Chondrocyte (in vitro differentiated cells): ENCODE measurements at regions not wholly inside any gene's neighbourhood (a gene's known extent, or its start where the extent isn't known, plus 50 kb on each side); places are given as distances from the start of the nearest gene placed in this dataset.

ENCODE experiments used
- DNase-seq: peaks from one replicate; pipeline ENCODE4 v3.0.0; 2021; ENCODE audit warnings: mixed read lengths, low spot score
- H3K27ac Mint-ChIP-seq: one replicate; pipeline ENCODE4 v1.8.0; 2021; ENCODE audit warnings: mild to moderate bottlenecking, moderate library complexity, mixed read lengths; ENCODE audit not compliant: unreplicated experiment
- H3K27me3 Mint-ChIP-seq: 2 replicates; pipeline ENCODE4 v1.8.0; 2021; ENCODE audit warnings: low read depth, mixed read lengths
- H3K36me3 Mint-ChIP-seq: 2 replicates; pipeline ENCODE4 v1.8.0; 2021; ENCODE audit warnings: low read depth, mixed read lengths
- H3K4me1 Mint-ChIP-seq: 2 replicates; pipeline ENCODE4 v1.8.0; 2021; ENCODE audit warnings: low read depth, mild to moderate bottlenecking, mixed read lengths
- H3K4me3 Mint-ChIP-seq: one replicate; pipeline ENCODE4 v1.8.0; 2021; ENCODE audit warnings: mild to moderate bottlenecking, moderate library complexity, mixed read lengths; ENCODE audit not compliant: unreplicated experiment
- H3K9me3 Mint-ChIP-seq: 2 replicates; pipeline ENCODE4 v1.8.0; 2021; ENCODE audit warnings: low read depth, mixed read lengths
- TF ChIP-seq, protein P1 (sequence below): fragments of 200-600 bp; sonication (generic); IDR thresholded peaks from 2 replicates; pipeline ENCODE4 v1.5.0; 2021; ENCODE audit warnings: antibody characterized with exemption, mild to moderate bottlenecking, moderate library complexity

DNA sequence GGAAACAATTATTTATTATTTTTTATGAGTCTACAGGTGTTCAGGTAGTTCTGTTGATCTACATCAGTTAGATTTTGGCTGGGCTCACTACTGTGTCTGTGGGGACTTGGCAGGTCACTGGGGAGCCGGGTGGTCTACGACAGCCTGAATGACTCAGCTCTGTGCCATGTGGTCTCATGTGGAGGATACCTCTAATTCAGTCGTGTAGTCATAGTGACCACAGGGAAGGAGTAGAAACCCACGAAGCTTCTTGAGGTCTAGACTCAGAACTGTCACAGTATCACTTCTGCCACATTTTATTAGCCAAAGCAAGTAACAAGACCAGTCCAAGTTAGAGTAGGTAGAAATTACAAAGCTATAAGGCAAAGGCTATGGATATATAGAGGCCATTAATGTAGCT is 64.7 kb upstream of the GRAMD2B start:
- TF ChIP-seq, protein P1, sequence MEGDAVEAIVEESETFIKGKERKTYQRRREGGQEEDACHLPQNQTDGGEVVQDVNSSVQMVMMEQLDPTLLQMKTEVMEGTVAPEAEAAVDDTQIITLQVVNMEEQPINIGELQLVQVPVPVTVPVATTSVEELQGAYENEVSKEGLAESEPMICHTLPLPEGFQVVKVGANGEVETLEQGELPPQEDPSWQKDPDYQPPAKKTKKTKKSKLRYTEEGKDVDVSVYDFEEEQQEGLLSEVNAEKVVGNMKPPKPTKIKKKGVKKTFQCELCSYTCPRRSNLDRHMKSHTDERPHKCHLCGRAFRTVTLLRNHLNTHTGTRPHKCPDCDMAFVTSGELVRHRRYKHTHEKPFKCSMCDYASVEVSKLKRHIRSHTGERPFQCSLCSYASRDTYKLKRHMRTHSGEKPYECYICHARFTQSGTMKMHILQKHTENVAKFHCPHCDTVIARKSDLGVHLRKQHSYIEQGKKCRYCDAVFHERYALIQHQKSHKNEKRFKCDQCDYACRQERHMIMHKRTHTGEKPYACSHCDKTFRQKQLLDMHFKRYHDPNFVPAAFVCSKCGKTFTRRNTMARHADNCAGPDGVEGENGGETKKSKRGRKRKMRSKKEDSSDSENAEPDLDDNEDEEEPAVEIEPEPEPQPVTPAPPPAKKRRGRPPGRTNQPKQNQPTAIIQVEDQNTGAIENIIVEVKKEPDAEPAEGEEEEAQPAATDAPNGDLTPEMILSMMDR, result no peak
- Mint-ChIP-seq H3K4me3 (no peak overlapping the region), H3K4me1 (peaks cover 54% of the 10 kb centered on the region), H3K27ac (no peak overlapping the region), H3K36me3 (no peaks in the 10 kb centered on the region), H3K9me3 (no peaks in the 10 kb centered on the region), H3K27me3 (no peaks in the 10 kb centered on the region)
- no peak for DNase-seq

DNA sequence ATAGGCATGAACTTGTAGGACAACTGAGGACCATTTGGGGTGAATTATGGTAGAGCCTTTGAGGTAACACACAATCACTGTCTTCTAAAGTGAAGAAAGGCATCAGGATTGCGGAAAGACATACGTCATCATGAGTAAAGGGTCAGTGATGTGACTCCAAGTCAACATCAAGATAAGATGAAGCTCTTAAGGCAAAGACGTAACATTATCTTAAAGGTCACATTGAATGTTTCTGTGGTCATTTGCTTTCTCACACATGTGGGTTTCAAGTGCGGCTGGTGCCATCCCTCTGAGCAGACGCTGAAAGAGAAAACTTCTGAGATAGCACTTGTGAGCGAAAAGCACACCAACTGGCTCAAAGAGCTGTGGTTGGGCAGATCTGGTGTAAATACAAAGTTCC is 63.3 kb upstream of the GRAMD2B start:
- DNase-seq, result no peak
- no peak overlapping the region for H3K27ac Mint-ChIP-seq
- no peaks in the 10 kb centered on the region for H3K36me3 Mint-ChIP-seq
- no peak overlapping the region for H3K4me3 Mint-ChIP-seq
- no peaks in the 10 kb centered on the region for H3K9me3 Mint-ChIP-seq
- H3K27me3 Mint-ChIP-seq, result no peaks in the 10 kb centered on the region
- H3K4me1 Mint-ChIP-seq, result peaks cover 53% of the 10 kb centered on the region
- TF ChIP-seq, protein P1, result no peak

DNA sequence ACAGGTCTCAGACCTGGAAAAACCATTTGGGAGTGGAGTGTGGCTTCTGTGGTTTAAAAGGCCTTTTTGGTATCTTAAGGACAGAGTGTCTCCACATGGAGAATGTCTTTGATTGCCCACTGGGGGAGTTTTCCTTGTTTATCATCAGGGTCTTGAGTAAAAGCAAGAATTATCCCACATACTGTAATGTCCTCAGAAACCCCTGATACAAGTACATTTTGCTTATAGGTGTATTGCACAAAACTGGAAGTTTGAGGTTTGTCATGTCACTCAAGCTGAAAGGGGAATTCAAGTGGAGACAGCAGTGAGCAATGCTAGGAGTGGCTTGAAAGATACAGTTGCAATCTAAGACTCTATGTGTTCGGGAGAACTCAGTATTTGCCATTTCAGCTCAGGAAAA is 62.7 kb upstream of the GRAMD2B start:
- H3K4me1 Mint-ChIP-seq, result peaks cover 47% of the 10 kb centered on the region
- H3K36me3 Mint-ChIP-seq, result no peaks in the 10 kb centered on the region
- no peak overlapping the region for H3K4me3 Mint-ChIP-seq

DNA sequence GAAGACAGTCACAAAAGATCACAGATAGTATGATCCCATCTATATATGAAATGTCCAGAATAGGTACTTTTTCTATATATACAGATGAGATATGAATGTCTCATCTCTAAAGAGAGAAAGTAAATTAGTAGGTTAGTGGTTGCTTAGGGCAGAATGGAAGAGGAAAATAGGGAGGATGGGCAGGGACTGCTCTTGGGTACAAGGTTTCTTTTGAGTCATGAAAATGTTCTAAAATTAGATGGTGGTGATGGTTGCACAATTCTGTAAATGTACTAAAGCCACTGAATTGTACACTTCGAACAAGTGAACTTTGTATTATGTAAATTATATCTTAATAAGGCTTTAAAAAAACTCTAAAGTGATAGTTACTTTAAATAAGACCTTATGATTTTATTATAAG is 59.6 kb upstream of the GRAMD2B start:
- H3K4me1 Mint-ChIP-seq, result peaks cover 38% of the 10 kb centered on the region

More for the DNA sequence above, 62.7 kb upstream of the GRAMD2B start:
- Mint-ChIP-seq H3K27ac (no peak overlapping the region), H3K9me3 (no peaks in the 10 kb centered on the region), H3K27me3 (no peaks in the 10 kb centered on the region)
- no peak for DNase-seq
- TF ChIP-seq, protein P1, result no peak

DNA sequence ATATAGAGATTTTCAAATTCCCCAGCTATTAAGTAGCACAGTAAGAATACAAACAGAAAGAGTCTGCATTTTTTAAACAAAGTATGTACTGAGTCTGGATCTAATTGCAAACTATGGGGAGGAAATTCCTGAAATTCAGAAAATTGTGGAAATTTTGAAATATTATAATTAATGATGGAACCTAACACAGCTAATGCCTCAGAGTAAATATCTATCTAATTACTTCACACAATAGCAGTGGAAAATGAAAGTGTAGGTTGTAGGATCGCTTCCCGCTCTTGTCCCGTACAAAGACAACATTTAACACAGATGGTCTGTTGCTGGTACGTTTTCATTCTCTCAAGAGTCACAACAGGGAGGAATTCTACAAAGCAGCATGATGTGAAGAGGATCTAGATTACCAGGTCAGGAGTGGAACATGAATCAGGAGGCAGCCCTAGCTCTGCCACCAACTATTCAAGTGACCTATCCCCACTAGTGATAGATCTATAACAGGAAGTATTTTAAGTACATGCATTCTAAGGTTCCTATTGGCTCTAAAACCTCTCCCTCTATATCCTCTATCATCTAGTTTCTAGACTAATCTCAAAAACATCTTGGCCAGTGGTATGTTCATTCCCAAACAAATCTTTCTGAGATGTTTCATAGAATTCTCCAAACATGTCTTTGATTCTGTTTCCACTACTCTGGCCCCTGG is 58.9 kb upstream of the GRAMD2B start:
- no peaks in the 10 kb centered on the region for H3K9me3 Mint-ChIP-seq
- no peak overlapping the region for H3K4me3 Mint-ChIP-seq
- no peaks in the 10 kb centered on the region for H3K36me3 Mint-ChIP-seq
- TF ChIP-seq, protein P1, result no peak
- no peak overlapping the region for H3K27ac Mint-ChIP-seq
- peaks cover 38% of the 10 kb centered on the region for H3K4me1 Mint-ChIP-seq
- H3K27me3 Mint-ChIP-seq, result no peaks in the 10 kb centered on the region
- no peak for DNase-seq

More for the DNA sequence above, 59.6 kb upstream of the GRAMD2B start:
- no peak overlapping the region for H3K27ac Mint-ChIP-seq
- TF ChIP-seq, protein P1, result no peak
- DNase-seq, result no peak
- no peak overlapping the region for H3K4me3 Mint-ChIP-seq
- no peaks in the 10 kb centered on the region for H3K9me3 Mint-ChIP-seq
- H3K36me3 Mint-ChIP-seq, result no peaks in the 10 kb centered on the region
- no peaks in the 10 kb centered on the region for H3K27me3 Mint-ChIP-seq
